GM18511 (cell line): ENCODE measurements at regions not wholly inside any gene's neighbourhood (a gene's known extent, or its start where the extent isn't known, plus 50 kb on each side); places are given as distances from the start of the nearest gene placed in this dataset.

Experiments used
- ATAC-seq: cut with Tn5 transposase; IDR thresholded peaks from one replicate; pipeline ENCODE4 v1.9.1; 2021; ENCODE audit warnings: mild to moderate bottlenecking, moderate library complexity; ENCODE audit not compliant: unreplicated experiment

GRCh38 chr5:7000310-7000709 is 287.1 kb downstream of the TENT4A start:
- no peak for ATAC-seq

- no peak for ATAC-seq
Observed at GRCh38 chr5:7010591-7010990, 297.4 kb downstream of the TENT4A start.

GRCh38 chr5:7012057-7012456 is 298.8 kb downstream of the TENT4A start:
- ATAC-seq = no peak

GRCh38 chr5:7014611-7015010 is 301.4 kb downstream of the TENT4A start:
- ATAC-seq = no peak

- no peak for ATAC-seq
Observed at GRCh38 chr5:7015586-7016256, 302.5 kb downstream of the TENT4A start.

- ATAC-seq = no peak
Observed at GRCh38 chr5:7016999-7017747, 303.9 kb downstream of the TENT4A start.

GRCh38 chr5:7018198-7018597 is 305.0 kb downstream of the TENT4A start:
- ATAC-seq = no peak

GRCh38 chr5:7018601-7019000 is 305.4 kb downstream of the TENT4A start:
- no peak for ATAC-seq

GRCh38 chr5:7036192-7036835 is 323.1 kb downstream of the TENT4A start:
- no peak for ATAC-seq

- ATAC-seq = no peak
Observed at GRCh38 chr5:7039074-7039473, 325.8 kb downstream of the TENT4A start.

- ATAC-seq = no peak
Observed at GRCh38 chr5:7040111-7040510, 326.9 kb downstream of the TENT4A start.

GRCh38 chr5:7043797-7044196 is 330.6 kb downstream of the TENT4A start:
- no peak for ATAC-seq

GRCh38 chr5:7047511-7048261 is 334.5 kb downstream of the TENT4A start:
- ATAC-seq = no peak

GRCh38 chr5:7050986-7051385 is 337.8 kb downstream of the TENT4A start:
- no peak for ATAC-seq

GRCh38 chr5:7053125-7053524 is 339.9 kb downstream of the TENT4A start:
- no peak for ATAC-seq

- ATAC-seq = no peak
Observed at GRCh38 chr5:7053528-7054209, 340.4 kb downstream of the TENT4A start.

- no peak for ATAC-seq
Observed at GRCh38 chr5:7066471-7067235, 329.3 kb upstream of the ADCY2 start.

- ATAC-seq = no peak
Observed at GRCh38 chr5:7068156-7068555, 327.8 kb upstream of the ADCY2 start.

GRCh38 chr5:7068899-7069298 is 327.0 kb upstream of the ADCY2 start:
- ATAC-seq = no peak

GRCh38 chr5:7072188-7072587 is 323.8 kb upstream of the ADCY2 start:
- ATAC-seq = no peak
